Right lobe of liver (tissue), 4 donors: ENCODE measurements at regions not wholly inside any gene's neighbourhood (a gene's known extent, or its start where the extent isn't known, plus 50 kb on each side); places are given as distances from the start of the nearest gene placed in this dataset.

ENCODE experiments used
- POLR2A ChIP-seq: fragments of 450-650 bp; IDR thresholded peaks from one replicate; pipeline ENCODE4 v1.6.1; 2017; ENCODE audit warnings: antibody characterized with exemption, mild to moderate bottlenecking
- TF ChIP-seq, protein P1 (sequence below), 4 donors: fragments of 200-600 bp in 3 of 4; fragments of 450-650 bp in 1 of 4; IDR thresholded peaks; one replicate each; pipeline versions ENCODE4 v1.5.1 to v1.8.0; 2016 to 2022; ENCODE audit warnings: antibody characterized with exemption in 4 of 4, mild to moderate bottlenecking in 2 of 4
- donor health status: DM: no; HTN: no; CAD: no.
- donor health status: DM: no; HTN: no; CAD: no.
- donor health status: DM: no; HTN: yes; CAD: no.

GRCh38 chr12:48420039-48420775 is 52.2 kb upstream of the ANP32D start:
- TF ChIP-seq POLR2A: no peak
- TF ChIP-seq, protein P1, sequence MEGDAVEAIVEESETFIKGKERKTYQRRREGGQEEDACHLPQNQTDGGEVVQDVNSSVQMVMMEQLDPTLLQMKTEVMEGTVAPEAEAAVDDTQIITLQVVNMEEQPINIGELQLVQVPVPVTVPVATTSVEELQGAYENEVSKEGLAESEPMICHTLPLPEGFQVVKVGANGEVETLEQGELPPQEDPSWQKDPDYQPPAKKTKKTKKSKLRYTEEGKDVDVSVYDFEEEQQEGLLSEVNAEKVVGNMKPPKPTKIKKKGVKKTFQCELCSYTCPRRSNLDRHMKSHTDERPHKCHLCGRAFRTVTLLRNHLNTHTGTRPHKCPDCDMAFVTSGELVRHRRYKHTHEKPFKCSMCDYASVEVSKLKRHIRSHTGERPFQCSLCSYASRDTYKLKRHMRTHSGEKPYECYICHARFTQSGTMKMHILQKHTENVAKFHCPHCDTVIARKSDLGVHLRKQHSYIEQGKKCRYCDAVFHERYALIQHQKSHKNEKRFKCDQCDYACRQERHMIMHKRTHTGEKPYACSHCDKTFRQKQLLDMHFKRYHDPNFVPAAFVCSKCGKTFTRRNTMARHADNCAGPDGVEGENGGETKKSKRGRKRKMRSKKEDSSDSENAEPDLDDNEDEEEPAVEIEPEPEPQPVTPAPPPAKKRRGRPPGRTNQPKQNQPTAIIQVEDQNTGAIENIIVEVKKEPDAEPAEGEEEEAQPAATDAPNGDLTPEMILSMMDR (IDR thresholded peaks at IDR 0.05): no peak
